Peyer's patch (tissue), 4 donors: ENCODE measurements at regions not wholly inside any gene's neighbourhood (a gene's known extent, or its start where the extent isn't known, plus 50 kb on each side); places are given as distances from the start of the nearest gene placed in this dataset.

ENCODE experiments used
- CTCF ChIP-seq, 6 experiments: fragments of 450-650 bp in 4 of 6; fragments of 200-600 bp in 2 of 6; sonication (generic) in 1 of 6; IDR thresholded peaks; one replicate each; pipeline ENCODE4 v1.5.1; 2017 to 2019; ENCODE audit warnings: antibody characterized with exemption in 6 of 6, mild to moderate bottlenecking in 3 of 6, moderate library complexity in 1 of 6
- POLR2A ChIP-seq, 2 donors: fragments of 450-650 bp; IDR thresholded peaks; one replicate each; pipeline ENCODE4 v1.5.1; 2017; ENCODE audit warnings: antibody characterized with exemption in 2 of 2, mild to moderate bottlenecking in 2 of 2, moderate library complexity in 2 of 2

- TF ChIP-seq POLR2A (IDR thresholded peaks at IDR 0.05) (no peak), CTCF (IDR thresholded peaks at IDR 0.05) (no peak)
Measured at GRCh38 chr2:76330865-76331264, 620.1 kb upstream of the GCFC2 start.
